Epithelial cell of esophagus (primary cell): ENCODE measurements at regions not wholly inside any gene's neighbourhood (a gene's known extent, or its start where the extent isn't known, plus 50 kb on each side); places are given as distances from the start of the nearest gene placed in this dataset.

ENCODE experiments used
- DNase-seq: peaks from one replicate; pipeline ENCODE4 v3.0.0; 2010; ENCODE audit warnings: low read depth
- H3K4me3 ChIP-seq: 2 replicates; pipeline ENCODE4 v1.5.1; 2011; ENCODE audit warnings: mild to moderate bottlenecking, low read length, control low read depth
- CTCF ChIP-seq: IDR thresholded peaks from 2 replicates; pipeline ENCODE4 v1.5.1; 2011; ENCODE audit warnings: low read depth, mild to moderate bottlenecking, low read length, control low read depth, inconsistent platforms; ENCODE audit not compliant: insufficient read depth; ENCODE audit errors: missing control alignments

GRCh38 chr18:39622431-39622830 is 2056.8 kb upstream of the CELF4 start:
- H3K4me3 ChIP-seq = no peak overlapping the region
- no peak for TF ChIP-seq CTCF
- DNase-seq = no peak

- DNase-seq = no peak
Observed at GRCh38 chr18:39620551-39621168, 2055.1 kb upstream of the CELF4 start.

GRCh38 chr18:39618265-39619003 is 2052.8 kb upstream of the CELF4 start:
- no peak for TF ChIP-seq CTCF
- no peak for DNase-seq
- H3K4me3 ChIP-seq = no peak overlapping the region

More at GRCh38 chr18:39620551-39621168, 2055.1 kb upstream of the CELF4 start:
- TF ChIP-seq CTCF = no peak
- H3K4me3 ChIP-seq = no peak overlapping the region

- TF ChIP-seq CTCF = no peak
- H3K4me3 ChIP-seq = no peak overlapping the region
- DNase-seq = no peak
Observed at GRCh38 chr18:39611381-39612100, 2045.9 kb upstream of the CELF4 start.

GRCh38 chr18:39607034-39607433 is 2041.4 kb upstream of the CELF4 start:
- TF ChIP-seq CTCF = no peak
- peak; percentile 19 for DNase-seq

GRCh38 chr18:39604836-39605235 is 2039.2 kb upstream of the CELF4 start:
- no peak overlapping the region for H3K4me3 ChIP-seq
- DNase-seq = peak; percentile 60
- no peak for TF ChIP-seq CTCF

More at GRCh38 chr18:39607034-39607433, 2041.4 kb upstream of the CELF4 start:
- H3K4me3 ChIP-seq = no peak overlapping the region
